ENCODE measurements at regions not wholly inside any gene's neighbourhood (a gene's known extent, or its start where the extent isn't known, plus 50 kb on each side); places are given as distances from the start of the nearest gene placed in this dataset.
"Not testable (repeated sequence)": the region's sequence is repeated elsewhere in the genome, so short reads cannot be mapped to it uniquely, and the experiment has no call there.

DNA sequence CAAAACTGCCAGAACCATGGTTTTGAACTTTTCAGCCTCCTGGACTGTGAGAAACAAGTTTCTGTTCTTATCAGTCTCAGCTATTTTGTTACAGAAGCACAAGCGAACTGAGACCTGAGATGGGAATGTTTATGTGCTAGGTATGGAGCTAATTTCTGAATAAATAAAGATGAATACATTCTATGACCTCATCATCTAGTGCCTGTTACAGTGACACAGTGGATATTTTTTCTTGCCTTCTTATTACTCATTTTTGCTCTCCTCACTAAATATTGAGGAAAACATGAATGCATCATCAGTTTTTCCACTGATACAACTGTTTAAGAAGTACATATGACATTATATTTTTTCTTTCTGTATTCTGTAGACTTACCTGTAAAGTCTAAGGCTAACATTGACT lies 601.9 kb upstream of the TPTE start:
- POLR2A ChIA-PET; RAD21 ChIA-PET (ENCODE audit: low non-redundant PET in 1 of 2, low total read pairs in 2 of 2, uncharacterized antibody in 2 of 2, unreplicated experiment in 2 of 2); CTCF ChIA-PET; ATAC-seq; H3K27me3 ChIP-seq (ENCODE audit: insufficient read depth, low read length); H3K9ac ChIP-seq (ENCODE audit: low read length); H3K4me3 ChIP-seq (replicated peaks in 1 of 2; ENCODE audit: low read depth in 1 of 2, low read length in 2 of 2); H3K4me1 ChIP-seq (ENCODE audit: control insufficient read depth in 1 of 2, insufficient read depth in 2 of 2, low read length in 2 of 2); H3K9me2 ChIP-seq (ENCODE audit: insufficient read depth); H4K20me1 ChIP-seq (ENCODE audit: insufficient read depth); H3K4me2 ChIP-seq (ENCODE audit: low read length); BruUV-seq (replicated peaks); H2AFZ ChIP-seq (ENCODE audit: low read depth, low read length, poor library complexity, severe bottlenecking); H3K9me3 ChIP-seq (ENCODE audit: control insufficient read depth in 1 of 2, insufficient read depth in 1 of 2, low read depth in 1 of 2, low read length in 2 of 2); H3K79me2 ChIP-seq (ENCODE audit: insufficient read depth, low read length); DNase-seq (ENCODE audit: low read depth, low spot score); H3K36me3 ChIP-seq (ENCODE audit: control insufficient read depth in 1 of 2, insufficient read depth in 2 of 2, low read length in 2 of 2); intact Hi-C loops (cut with micrococcal nuclease); H3K27ac ChIP-seq (ENCODE audit: low read depth, low read length): not testable (repeated sequence)

DNA sequence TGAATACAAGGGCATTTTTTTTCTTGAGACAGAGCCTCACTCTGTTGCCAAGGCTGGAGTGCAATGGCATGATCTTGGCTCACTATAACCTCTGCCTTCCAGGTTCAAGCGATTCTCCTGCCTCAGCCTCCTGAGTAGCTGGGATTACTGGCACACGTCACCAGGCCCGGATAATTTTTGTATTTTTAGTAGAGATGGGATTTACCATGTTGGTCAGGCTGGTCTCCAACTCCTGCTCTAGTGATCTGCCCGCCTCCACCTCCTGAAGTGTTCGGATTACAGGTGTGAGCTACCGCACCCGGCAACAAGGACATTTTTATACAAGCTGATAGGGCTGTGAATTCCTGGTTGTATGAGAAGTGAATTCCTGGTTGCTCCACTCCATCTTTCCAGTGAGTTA lies 577.7 kb upstream of the TPTE start:
- DNase-seq (ENCODE audit: low read depth, low spot score); RAD21 ChIA-PET (ENCODE audit: low non-redundant PET in 1 of 2, low total read pairs in 2 of 2, uncharacterized antibody in 2 of 2, unreplicated experiment in 2 of 2); H3K9me2 ChIP-seq (ENCODE audit: insufficient read depth); H2AFZ ChIP-seq (ENCODE audit: low read depth, low read length, poor library complexity, severe bottlenecking); H3K9ac ChIP-seq (ENCODE audit: low read length); H3K36me3 ChIP-seq (ENCODE audit: control insufficient read depth in 1 of 2, insufficient read depth in 2 of 2, low read length in 2 of 2); H3K27ac ChIP-seq (ENCODE audit: low read depth, low read length); H3K4me1 ChIP-seq (ENCODE audit: control insufficient read depth in 1 of 2, insufficient read depth in 2 of 2, low read length in 2 of 2); H4K20me1 ChIP-seq (ENCODE audit: insufficient read depth); H3K4me2 ChIP-seq (ENCODE audit: low read length); H3K79me2 ChIP-seq (ENCODE audit: insufficient read depth, low read length); CTCF ChIA-PET; BruUV-seq (replicated peaks); POLR2A ChIA-PET; H3K27me3 ChIP-seq (ENCODE audit: insufficient read depth, low read length); intact Hi-C loops (cut with micrococcal nuclease); H3K4me3 ChIP-seq (replicated peaks in 1 of 2; ENCODE audit: low read depth in 1 of 2, low read length in 2 of 2); ATAC-seq: not testable (repeated sequence)
- H3K9me3 ChIP-seq (ENCODE audit: control insufficient read depth in 1 of 2, insufficient read depth in 1 of 2, low read depth in 1 of 2, low read length in 2 of 2), result peaks cover 19% of the 10 kb centered on the region in 2 experiments; a peak in 2 of 4 replicates

DNA sequence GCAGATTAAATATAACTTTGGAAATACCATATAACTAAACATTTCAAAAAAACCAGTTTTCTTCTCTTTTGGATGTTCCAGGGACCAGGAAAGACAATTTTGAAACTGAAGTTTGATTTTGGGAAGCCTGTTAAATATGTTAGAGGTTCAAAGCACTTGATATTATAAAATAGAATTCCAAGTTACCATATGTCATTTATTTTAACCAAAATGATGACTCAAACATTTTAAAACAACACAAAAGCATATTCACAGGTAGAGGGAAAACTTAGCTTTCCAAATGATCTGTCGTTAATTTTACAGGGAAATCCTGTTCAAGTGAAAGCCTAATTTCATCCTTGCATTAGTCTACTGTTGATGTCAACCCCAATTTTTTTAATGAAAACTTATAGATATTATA lies 575.3 kb upstream of the TPTE start:
- ATAC-seq; POLR2A ChIA-PET; BruUV-seq (replicated peaks); H3K9me2 ChIP-seq (ENCODE audit: insufficient read depth); H3K4me1 ChIP-seq (ENCODE audit: control insufficient read depth in 1 of 2, insufficient read depth in 2 of 2, low read length in 2 of 2); RAD21 ChIA-PET (ENCODE audit: low non-redundant PET in 1 of 2, low total read pairs in 2 of 2, uncharacterized antibody in 2 of 2, unreplicated experiment in 2 of 2); CTCF ChIA-PET; DNase-seq (ENCODE audit: low read depth, low spot score); H3K27me3 ChIP-seq (ENCODE audit: insufficient read depth, low read length); H3K79me2 ChIP-seq (ENCODE audit: insufficient read depth, low read length); H3K9ac ChIP-seq (ENCODE audit: low read length); intact Hi-C loops (cut with micrococcal nuclease); H3K27ac ChIP-seq (ENCODE audit: low read depth, low read length); H2AFZ ChIP-seq (ENCODE audit: low read depth, low read length, poor library complexity, severe bottlenecking); H3K36me3 ChIP-seq (ENCODE audit: control insufficient read depth in 1 of 2, insufficient read depth in 2 of 2, low read length in 2 of 2); H3K4me3 ChIP-seq (replicated peaks in 1 of 2; ENCODE audit: low read depth in 1 of 2, low read length in 2 of 2); H4K20me1 ChIP-seq (ENCODE audit: insufficient read depth); H3K4me2 ChIP-seq (ENCODE audit: low read length): not testable (repeated sequence)
- H3K9me3 ChIP-seq (ENCODE audit: control insufficient read depth in 1 of 2, insufficient read depth in 1 of 2, low read depth in 1 of 2, low read length in 2 of 2), result peaks cover 25 to 29% of the 10 kb centered on the region in 2 experiments; a peak in 2 of 4 replicates

DNA sequence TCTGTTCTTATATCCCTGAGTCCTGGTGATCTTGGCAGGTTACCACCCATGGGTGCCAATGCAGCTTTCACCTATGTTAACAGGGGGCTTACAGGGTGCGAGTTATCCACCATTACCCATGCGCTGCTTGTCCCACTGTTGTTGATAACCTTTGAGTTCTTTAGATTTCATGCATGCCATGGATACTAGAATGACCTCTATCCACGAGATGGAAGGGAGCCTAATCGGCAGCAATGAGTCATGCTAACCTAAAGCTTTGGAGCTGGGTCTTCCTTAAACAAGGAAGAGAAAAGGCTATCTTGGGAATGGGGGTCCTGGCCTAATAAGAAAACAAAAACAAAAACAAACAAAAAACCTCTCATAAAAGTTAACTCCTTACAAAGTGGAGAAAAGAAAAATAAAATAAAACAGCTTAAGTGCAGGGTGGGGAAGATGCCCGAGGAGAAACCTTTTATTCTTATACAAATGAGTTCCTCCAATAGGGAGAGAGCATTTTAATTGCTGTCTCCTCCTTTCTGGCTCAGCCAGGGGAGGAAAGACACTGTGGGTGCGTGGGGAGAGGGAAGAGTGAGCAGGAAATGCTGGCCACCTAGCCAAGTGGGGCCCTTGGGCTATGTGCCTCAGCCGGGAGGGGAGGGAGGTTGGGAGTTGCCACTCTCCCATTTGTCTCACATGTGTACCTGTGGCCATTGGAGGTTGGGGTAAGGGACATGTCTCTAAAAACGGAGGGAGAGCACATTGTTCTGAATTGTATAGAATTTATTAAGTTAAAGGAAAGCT lies 571.7 kb upstream of the TPTE start:
- ATAC-seq; H3K79me2 ChIP-seq (ENCODE audit: insufficient read depth, low read length); CTCF ChIA-PET; POLR2A ChIA-PET; H3K9me2 ChIP-seq (ENCODE audit: insufficient read depth); H3K27me3 ChIP-seq (ENCODE audit: insufficient read depth, low read length); H2AFZ ChIP-seq (ENCODE audit: low read depth, low read length, poor library complexity, severe bottlenecking); H3K27ac ChIP-seq (ENCODE audit: low read depth, low read length); H3K4me1 ChIP-seq (ENCODE audit: control insufficient read depth in 1 of 2, insufficient read depth in 2 of 2, low read length in 2 of 2); intact Hi-C loops (cut with micrococcal nuclease); H3K4me3 ChIP-seq (replicated peaks in 1 of 2; ENCODE audit: low read depth in 1 of 2, low read length in 2 of 2); DNase-seq (ENCODE audit: low read depth, low spot score); H4K20me1 ChIP-seq (ENCODE audit: insufficient read depth); BruUV-seq (replicated peaks); H3K36me3 ChIP-seq (ENCODE audit: control insufficient read depth in 1 of 2, insufficient read depth in 2 of 2, low read length in 2 of 2); RAD21 ChIA-PET (ENCODE audit: low non-redundant PET in 1 of 2, low total read pairs in 2 of 2, uncharacterized antibody in 2 of 2, unreplicated experiment in 2 of 2); H3K4me2 ChIP-seq (ENCODE audit: low read length); H3K9ac ChIP-seq (ENCODE audit: low read length): not testable (repeated sequence)
- peaks cover 20 to 23% of the 10 kb centered on the region in 2 experiments; a peak in 2 of 4 replicates for H3K9me3 ChIP-seq (ENCODE audit: control insufficient read depth in 1 of 2, insufficient read depth in 1 of 2, low read depth in 1 of 2, low read length in 2 of 2)

Measured in HCT116 (cell line).